ENCODE measurements at regions not wholly inside any gene's neighbourhood (a gene's known extent, or its start where the extent isn't known, plus 50 kb on each side); places are given as distances from the start of the nearest gene placed in this dataset.

DNA sequence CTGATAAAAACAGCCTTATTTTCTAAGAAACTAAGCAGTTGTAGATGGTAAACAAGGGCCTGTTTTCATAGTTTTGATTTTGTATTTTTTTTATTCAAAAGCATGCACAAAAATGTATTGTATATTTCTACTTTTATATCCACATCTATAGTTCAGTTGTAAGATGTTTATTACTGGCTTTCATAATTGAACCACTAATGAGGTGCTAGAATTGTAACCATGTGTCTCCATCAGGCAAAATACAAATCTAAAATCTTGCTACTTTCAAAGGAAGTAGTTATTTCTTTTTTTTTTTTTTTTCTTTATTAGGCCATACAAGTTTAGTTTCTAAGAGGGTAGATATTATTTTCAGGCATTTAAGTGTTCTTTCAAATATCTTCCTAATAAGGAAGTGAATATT is 1755.0 kb downstream of the MAT2B start:
- Mint-ChIP-seq H3K4me1 (no peaks in the 10 kb centered on the region), H3K4me3 (no peak overlapping the region), H3K9me3 (peaks cover 10% of the 10 kb centered on the region), H3K27ac (no peak overlapping the region), H3K36me3 (no peaks in the 10 kb centered on the region)
- no peak for DNase-seq (ENCODE audit: low spot score in 2 of 2)
- ATAC-seq = no peak

DNA sequence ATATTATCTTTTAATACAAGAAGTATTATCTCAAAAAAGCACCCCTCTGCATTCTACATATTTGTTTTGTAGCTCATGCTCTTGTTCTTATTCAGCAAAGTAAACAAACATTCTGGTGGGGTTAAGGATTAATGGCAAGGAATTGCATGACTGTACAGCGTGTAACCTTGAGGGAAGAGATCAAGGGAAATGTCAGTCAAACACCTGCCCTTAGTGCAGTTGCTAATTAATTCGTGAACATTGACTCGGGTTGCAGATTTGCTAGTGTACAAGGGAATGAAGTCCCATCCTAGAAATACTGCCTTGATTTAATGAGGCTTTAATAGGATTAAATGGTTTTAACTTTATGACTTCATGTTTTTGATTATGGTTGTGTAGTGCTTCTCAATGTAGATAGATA is 1758.1 kb downstream of the MAT2B start:
- Mint-ChIP-seq H3K36me3 (no peaks in the 10 kb centered on the region), H3K4me1 (no peaks in the 10 kb centered on the region), H3K9me3 (peaks cover 15% of the 10 kb centered on the region), H3K4me3 (no peak overlapping the region), H3K27ac (no peak overlapping the region)
- no peak for DNase-seq (ENCODE audit: low spot score in 2 of 2)
- no peak for ATAC-seq

DNA sequence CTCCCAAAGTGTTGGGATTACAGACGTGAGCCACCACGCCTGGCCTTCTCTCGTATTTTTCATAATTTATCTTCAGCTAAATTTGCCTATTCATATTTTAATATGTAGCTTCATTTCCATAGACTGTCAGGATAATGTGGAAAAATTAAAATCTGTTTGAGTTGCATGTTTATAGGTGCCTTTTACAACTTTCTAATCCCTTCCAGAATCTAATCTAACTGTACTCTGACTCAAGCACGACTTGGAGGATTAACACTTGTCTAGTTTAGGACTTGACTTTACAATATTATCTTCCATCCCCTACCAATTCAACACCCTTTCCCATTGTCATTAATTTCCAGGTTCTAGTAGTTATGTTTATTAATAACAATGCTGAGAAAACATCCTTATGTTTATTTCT is 1761.5 kb downstream of the MAT2B start:
- no peak for ATAC-seq
- Mint-ChIP-seq H3K36me3 (no peaks in the 10 kb centered on the region), H3K4me3 (no peak overlapping the region), H3K4me1 (no peaks in the 10 kb centered on the region), H3K27ac (no peak overlapping the region), H3K9me3 (peaks cover 15% of the 10 kb centered on the region)
- no peak for DNase-seq (ENCODE audit: low spot score in 2 of 2)

DNA sequence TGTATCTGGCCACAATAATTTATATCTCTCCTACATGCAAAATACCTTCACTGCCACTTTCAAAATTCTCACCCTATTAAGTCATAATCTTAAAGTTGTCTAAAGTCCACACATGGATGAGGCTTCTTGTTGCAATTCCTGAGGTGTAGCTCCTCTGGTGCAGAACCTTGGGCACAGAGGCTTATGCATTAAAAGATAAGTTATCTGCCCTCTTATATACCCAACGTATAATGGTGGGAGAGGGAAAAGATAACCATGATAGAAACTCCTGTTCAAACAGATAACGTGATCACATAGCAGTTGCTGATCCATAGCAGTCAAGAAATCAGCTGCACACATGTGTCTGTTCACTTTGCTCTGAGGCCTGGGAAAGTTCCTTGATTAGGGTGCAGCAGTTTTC is 1767.0 kb downstream of the MAT2B start:
- Mint-ChIP-seq H3K27ac (no peak overlapping the region), H3K36me3 (no peaks in the 10 kb centered on the region), H3K4me1 (no peaks in the 10 kb centered on the region), H3K4me3 (no peak overlapping the region), H3K9me3 (peaks cover 16% of the 10 kb centered on the region)
- DNase-seq (ENCODE audit: low spot score in 2 of 2) (no peak), ATAC-seq (no peak)

DNA sequence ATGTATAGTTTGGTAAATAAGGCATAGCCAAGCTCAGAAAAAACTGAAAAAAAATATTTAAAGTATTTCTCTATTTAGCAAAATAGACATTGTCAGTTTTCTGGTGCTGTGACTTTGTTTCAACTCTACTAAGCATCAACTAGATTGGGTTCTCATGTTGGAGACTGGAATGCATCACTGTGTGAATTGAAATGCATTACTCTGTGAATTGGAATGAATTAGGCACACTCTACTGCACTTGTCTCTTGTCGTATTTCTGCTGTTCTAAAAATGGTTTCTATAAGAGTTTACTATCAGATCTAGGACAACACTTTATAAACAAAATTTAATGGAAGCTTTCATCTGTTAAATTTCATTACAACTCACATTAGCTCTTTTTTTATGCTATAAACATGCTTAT is 1772.2 kb downstream of the MAT2B start:
- H3K36me3 Mint-ChIP-seq = no peaks in the 10 kb centered on the region
- H3K4me3 Mint-ChIP-seq = no peak overlapping the region
- DNase-seq (ENCODE audit: low spot score in 2 of 2) (no peak), ATAC-seq (no peak)
- peaks cover 12% of the 10 kb centered on the region for H3K9me3 Mint-ChIP-seq
- H3K27ac Mint-ChIP-seq = no peak overlapping the region
- no peaks in the 10 kb centered on the region for H3K4me1 Mint-ChIP-seq

DNA sequence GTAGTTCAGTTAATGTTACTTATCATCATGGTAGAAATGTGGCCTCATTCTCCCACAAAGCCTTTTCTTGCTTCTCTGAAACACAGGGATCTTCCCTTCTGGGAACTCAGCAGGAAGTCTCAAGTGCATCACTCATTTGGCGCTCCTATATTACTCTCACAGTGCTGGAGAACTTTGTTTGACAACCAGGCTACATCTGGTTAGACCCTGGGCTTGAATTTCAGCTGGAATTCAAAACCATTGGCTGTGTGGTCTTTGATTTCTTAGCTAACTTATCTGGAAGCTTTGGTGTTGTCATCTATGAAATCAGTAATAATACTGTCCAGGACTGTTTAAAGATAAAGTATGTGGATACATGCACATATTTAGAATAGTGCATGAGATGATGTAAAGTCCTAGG is 1777.1 kb downstream of the MAT2B start:
- Mint-ChIP-seq H3K4me1 (no peaks in the 10 kb centered on the region), H3K27ac (no peak overlapping the region), H3K4me3 (no peak overlapping the region), H3K36me3 (no peaks in the 10 kb centered on the region), H3K9me3 (peaks cover 6% of the 10 kb centered on the region)
- no peak for ATAC-seq
- DNase-seq (ENCODE audit: low spot score in 2 of 2) = no peak

DNA sequence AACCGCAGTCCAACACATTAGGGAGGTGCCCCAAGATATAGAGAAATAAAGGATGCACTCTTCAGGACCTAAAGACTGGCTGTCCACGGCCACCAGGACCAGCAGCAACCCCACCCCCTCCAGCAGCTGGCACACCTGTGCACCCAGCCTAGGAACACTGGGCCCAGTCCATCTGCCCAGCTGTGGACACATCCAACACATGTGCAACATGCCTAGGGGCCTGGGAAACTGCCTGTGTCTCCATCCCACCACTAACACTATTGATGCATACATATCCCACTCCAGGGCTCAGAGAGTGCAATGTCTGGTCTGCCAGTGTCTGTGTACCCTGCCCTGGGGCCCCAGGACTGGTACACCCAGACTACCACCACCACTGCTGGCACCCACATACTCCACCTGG is 1781.3 kb downstream of the MAT2B start:
- Mint-ChIP-seq H3K27ac (no peak overlapping the region), H3K9me3 (peaks cover 12% of the 10 kb centered on the region), H3K4me1 (no peaks in the 10 kb centered on the region), H3K4me3 (no peak overlapping the region), H3K36me3 (no peaks in the 10 kb centered on the region)
- DNase-seq (ENCODE audit: low spot score in 2 of 2) (no peak), ATAC-seq (peak; percentile 39)

DNA sequence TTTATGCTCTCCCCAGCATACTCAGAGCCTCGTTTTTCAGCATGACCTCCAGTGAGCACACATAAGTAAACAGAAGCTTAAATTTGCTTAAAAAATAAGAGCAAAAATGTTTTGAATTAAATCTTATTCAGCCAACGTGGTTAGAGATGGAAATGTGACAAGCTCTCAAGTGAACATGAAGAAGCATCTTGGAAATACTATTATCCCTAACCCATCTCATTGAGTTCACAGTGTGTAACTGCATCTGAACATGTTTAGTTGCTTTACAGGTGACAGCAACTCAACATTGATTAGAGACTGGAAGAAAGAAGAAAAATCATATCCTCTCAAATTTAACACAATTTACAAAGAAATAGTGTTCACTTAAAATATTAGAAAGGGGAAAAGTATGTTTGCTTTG is 1785.1 kb downstream of the MAT2B start:
- Mint-ChIP-seq H3K9me3 (peaks cover 22% of the 10 kb centered on the region), H3K4me3 (no peak overlapping the region), H3K4me1 (no peaks in the 10 kb centered on the region), H3K36me3 (no peaks in the 10 kb centered on the region), H3K27ac (no peak overlapping the region)
- DNase-seq (ENCODE audit: low spot score in 2 of 2) (no peak), ATAC-seq (no peak)

DNA sequence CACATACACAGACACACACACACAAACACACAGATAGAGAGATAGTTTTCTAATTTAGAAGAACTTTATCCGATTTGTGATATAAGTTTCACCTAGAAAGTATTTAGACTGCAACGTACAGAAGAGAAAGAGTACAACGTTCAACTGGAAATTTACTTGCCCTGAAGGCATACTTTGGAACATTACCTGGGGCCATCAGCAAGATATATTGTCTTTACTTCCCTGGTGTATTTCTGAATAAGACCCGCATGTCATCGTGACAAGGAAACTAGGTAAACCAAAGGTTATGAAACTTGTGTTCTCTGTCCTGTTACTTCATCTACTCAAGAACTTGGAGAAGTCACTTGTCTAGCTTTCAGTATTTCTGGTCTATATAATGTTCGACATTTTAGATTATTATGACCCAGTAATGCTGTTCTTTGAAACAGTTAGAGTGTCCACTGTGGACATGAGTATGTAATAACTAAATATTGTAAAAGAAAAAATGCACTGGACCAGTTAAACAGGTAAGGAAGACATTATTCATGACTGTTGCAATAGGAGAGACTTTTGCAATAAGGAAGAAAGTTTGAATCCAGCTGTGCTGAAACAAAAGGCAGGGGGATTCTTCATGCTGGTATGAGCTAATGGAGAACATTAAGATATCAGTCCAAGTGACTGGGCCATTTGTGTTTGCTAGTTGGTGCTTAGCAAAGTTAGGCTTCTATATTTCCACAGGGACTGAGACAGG is 1791.1 kb downstream of the MAT2B start:
- no peak for ATAC-seq
- Mint-ChIP-seq H3K27ac (no peak overlapping the region), H3K4me1 (no peaks in the 10 kb centered on the region), H3K9me3 (peaks cover 12% of the 10 kb centered on the region), H3K36me3 (no peaks in the 10 kb centered on the region), H3K4me3 (no peak overlapping the region)
- no peak for DNase-seq (ENCODE audit: low spot score in 2 of 2)

DNA sequence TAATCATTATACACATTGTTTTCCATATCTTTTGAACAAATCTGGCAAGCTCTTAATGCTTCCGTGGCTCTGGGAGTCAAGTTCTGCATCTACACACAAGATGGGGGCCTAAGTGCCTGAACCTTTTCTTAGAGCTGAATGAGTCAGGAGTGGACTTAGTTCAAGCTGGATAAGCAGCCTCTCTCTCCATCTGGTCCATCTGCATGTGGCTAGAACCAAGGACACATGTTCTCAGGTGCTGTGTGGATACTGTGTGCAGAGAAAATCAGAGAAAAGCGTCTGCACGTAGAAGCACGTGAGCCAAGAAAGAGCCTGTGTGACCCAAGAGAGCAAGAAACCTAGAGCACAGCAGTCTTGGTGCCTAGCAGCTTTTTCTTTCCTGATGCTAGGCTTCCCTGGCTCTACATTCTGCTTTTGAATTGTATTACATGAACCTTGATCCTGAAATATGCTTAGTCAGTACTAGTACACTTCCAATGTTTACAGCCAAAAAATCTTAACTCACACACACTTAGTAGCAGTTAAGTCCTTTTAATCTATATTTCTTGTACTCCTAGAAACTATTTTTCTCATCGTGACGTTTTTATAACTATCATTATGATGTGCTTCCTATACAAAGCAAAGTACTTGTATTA is 1798.9 kb downstream of the MAT2B start:
- Mint-ChIP-seq H3K4me3 (no peak overlapping the region), H3K36me3 (no peaks in the 10 kb centered on the region), H3K9me3 (peaks cover 4% of the 10 kb centered on the region), H3K27ac (no peak overlapping the region), H3K4me1 (no peaks in the 10 kb centered on the region)
- DNase-seq (ENCODE audit: low spot score in 2 of 2) = no peak
- no peak for ATAC-seq

DNA sequence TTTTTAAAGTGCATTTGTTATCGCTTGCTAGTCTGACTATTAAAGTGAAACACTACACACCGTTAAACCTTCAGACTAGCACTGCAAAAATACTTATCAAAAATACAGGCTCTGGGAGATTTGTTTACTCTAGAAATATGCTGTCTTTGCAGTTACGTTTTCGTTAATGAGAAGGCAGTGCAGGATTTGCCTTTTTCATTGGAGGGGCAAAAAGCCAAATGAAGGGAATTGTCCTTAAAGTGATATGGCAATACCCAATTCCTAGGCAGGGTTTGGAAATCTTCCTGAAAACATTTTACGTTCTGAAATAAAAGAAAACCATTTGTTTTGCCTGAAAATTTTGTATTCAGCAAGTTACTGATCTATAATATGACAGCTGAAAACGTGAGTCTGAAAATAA is 1800.2 kb downstream of the MAT2B start:
- DNase-seq (ENCODE audit: low spot score in 2 of 2) (no peak), ATAC-seq (no peak)
- Mint-ChIP-seq H3K4me3 (no peak overlapping the region), H3K27ac (no peak overlapping the region), H3K4me1 (no peaks in the 10 kb centered on the region), H3K36me3 (no peaks in the 10 kb centered on the region), H3K9me3 (peaks cover 7% of the 10 kb centered on the region)

DNA sequence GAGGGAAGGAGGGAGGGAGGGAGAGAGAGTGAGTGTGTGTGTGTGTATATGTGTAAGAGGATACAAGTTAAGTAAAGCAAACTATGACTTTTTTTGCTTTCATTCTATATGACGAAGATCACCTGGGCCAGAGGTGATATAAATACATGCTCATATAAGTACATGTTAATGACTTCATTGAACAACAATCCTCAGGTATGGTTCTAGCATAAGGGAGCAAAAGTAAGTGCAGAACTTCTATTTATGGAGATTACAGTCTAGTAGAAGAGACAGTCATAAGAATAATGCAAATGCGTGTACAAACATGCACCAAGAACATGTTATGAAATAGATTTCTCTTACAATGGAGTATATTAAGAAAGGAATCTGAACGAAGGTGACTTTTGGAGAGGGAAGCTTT is 1804.0 kb downstream of the MAT2B start:
- Mint-ChIP-seq H3K9me3 (peaks cover 11% of the 10 kb centered on the region), H3K4me3 (no peak overlapping the region), H3K36me3 (no peaks in the 10 kb centered on the region), H3K4me1 (no peaks in the 10 kb centered on the region), H3K27ac (no peak overlapping the region)
- no peak for ATAC-seq
- no peak for DNase-seq (ENCODE audit: low spot score in 2 of 2)

DNA sequence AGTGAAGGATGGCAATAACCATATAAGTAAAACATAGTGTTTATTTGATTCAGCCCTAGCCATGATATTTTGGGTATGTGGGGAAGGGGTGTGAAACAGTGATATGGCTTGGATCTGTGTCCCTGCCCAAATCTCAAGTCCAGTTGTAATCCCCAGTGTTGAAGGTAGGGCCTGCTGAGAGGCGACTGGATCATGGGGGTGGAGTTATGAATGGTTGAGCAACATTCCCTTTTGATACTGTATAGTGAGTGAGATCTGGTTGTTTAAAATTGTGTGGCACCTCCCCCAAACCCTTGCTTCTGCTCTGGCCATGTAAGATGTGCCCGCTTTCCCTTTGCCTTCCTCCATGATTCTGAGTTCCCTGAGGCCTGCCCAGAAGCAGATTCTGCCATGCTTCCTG is 1804.6 kb downstream of the MAT2B start:
- no peak overlapping the region for H3K4me3 Mint-ChIP-seq
- H3K36me3 Mint-ChIP-seq = no peaks in the 10 kb centered on the region
- DNase-seq (ENCODE audit: low spot score in 2 of 2) (no peak), ATAC-seq (no peak)
- no peak overlapping the region for H3K27ac Mint-ChIP-seq
- H3K9me3 Mint-ChIP-seq = peaks cover 11% of the 10 kb centered on the region
- H3K4me1 Mint-ChIP-seq = no peaks in the 10 kb centered on the region

DNA sequence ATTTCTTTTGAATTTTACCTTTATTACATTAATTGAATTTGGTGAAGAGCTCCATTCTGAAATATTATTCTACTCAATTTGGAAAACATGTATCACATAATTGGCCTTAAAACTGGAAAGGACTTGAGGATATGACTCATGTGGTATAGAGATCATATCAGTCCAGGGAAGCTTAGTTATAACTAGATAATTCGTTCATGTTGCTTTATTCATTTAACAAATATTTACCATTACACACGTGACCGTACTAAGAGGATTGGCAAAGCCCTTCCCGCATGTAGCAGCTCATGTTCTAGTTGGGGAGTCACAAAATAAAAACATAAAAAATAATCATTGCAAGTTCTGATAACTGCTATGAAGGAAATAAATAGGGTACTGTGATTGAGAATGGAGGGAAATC is 1816.5 kb downstream of the MAT2B start:
- no peaks in the 10 kb centered on the region for H3K36me3 Mint-ChIP-seq
- no peak for DNase-seq (ENCODE audit: low spot score in 2 of 2)
- H3K4me3 Mint-ChIP-seq = no peak overlapping the region
- no peaks in the 10 kb centered on the region for H3K4me1 Mint-ChIP-seq
- peaks cover 15% of the 10 kb centered on the region for H3K9me3 Mint-ChIP-seq
- no peak for ATAC-seq
- no peak overlapping the region for H3K27ac Mint-ChIP-seq

DNA sequence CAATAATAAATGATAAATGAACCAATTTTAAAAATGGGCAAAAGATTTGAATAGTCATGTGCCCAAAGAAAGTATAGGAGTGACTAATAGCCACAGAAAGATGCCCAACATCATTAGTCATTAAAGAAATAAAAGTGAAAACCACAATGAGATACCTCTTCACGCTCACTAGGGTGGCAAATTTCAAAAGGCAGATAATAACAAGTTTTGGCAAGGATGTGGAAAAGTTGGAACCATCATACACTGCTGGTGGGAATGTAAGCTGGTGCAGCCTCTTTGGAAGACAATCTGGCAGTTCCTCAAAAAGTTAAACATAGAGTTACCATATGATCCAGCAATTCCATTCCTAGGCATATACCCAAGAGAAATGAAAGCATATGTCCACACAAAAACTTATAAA is 1819.8 kb downstream of the MAT2B start:
- H3K4me1 Mint-ChIP-seq = no peaks in the 10 kb centered on the region
- DNase-seq (ENCODE audit: low spot score in 2 of 2) = no peak

DNA sequence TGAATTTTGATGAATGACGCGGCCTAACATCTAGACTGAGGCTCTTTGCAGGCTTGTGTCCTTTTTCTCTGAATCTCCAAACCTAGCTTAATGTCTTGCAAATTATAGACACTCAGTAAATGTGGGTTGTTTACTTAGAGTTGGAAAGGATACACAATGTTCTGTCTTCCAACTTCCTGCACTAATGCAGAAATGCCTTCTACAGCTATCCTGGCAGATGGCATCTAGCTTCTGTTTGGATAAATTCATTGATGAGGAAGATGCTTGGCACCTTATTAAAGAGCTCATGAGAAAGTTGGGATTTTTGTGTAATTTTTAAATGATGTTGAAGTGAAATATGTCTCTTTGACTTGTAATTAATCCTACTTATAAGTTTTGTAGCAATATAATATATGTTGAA is 1822.2 kb downstream of the MAT2B start:
- no peak overlapping the region for H3K27ac Mint-ChIP-seq
- no peaks in the 10 kb centered on the region for H3K4me1 Mint-ChIP-seq
- DNase-seq (ENCODE audit: low spot score in 2 of 2) (no peak), ATAC-seq (no peak)
- H3K4me3 Mint-ChIP-seq = no peak overlapping the region
- H3K9me3 Mint-ChIP-seq = peaks cover 3% of the 10 kb centered on the region
- H3K36me3 Mint-ChIP-seq = no peaks in the 10 kb centered on the region

More for the DNA sequence above, 1819.8 kb downstream of the MAT2B start:
- no peak overlapping the region for H3K4me3 Mint-ChIP-seq
- ATAC-seq = no peak
- H3K9me3 Mint-ChIP-seq = peaks cover 8% of the 10 kb centered on the region
- H3K27ac Mint-ChIP-seq = no peak overlapping the region
- H3K36me3 Mint-ChIP-seq = no peaks in the 10 kb centered on the region
